Medulla oblongata (tissue), 1 donor: ENCODE measurements at regions not wholly inside any gene's neighbourhood (a gene's known extent, or its start where the extent isn't known, plus 50 kb on each side); places are given as distances from the start of the nearest gene placed in this dataset.

Source experiments
- DNase-seq: peaks from one replicate; pipeline ENCODE4 v3.0.0-alpha.2; 2015; ENCODE audit errors: extremely low spot score

DNA sequence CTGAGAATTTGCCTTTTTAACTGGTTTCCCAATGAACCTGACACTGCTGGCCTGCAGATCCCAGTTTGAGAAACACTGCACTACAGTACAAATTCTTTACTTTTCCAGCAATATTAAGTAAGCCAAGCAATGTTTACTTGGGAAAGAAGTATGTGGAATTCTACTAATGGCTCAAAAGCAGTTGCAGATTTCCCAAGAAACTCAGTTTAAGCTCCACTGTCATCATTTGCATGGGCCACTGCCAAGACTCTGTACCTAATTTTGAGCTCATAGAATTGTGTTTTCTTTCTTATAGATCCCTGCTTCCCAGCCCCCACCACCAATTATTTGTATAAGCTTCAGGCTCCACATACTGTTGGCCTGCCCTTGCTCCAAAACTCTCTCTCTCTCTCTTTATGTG lies 676.1 kb downstream of the RNF144A start:
- DNase-seq = no peak

DNA sequence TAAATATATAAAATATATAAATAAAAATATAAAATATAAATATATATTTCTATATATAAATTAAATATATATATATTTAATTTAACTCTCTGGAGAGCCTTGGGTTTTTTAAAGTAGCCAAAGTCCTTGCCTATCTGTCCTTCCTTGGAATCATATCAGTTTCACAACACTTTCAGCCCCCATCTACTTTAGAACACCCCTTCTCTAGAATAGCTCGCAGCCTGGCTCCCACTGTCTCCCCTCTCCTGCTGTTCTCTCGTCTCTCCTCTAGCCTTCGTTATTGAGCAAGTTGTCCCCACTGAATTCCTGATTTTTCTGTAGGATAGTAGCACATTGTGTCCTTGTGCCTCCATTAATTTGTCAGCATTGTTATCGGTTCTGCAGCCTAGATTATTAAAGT lies 677.0 kb downstream of the RNF144A start:
- no peak for DNase-seq

DNA sequence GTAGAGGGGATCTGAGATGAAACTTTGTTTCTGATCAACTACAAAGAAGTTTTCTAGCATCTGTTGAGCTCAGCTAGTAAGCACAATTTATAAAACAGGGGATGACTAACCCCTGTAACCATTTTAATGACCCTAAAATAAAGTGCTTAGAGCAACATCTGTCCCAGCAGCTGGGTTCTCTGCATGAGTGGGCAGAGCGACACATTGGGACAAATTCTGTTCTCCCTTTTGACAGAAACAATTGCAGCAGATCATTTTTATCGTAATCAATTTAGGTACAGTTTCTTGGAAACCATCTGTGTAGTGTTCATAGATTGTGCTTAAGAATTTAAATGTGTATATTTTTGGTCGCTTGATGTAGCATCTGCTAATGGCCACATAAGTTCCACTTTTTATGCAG lies 678.0 kb downstream of the RNF144A start:
- DNase-seq = no peak

DNA sequence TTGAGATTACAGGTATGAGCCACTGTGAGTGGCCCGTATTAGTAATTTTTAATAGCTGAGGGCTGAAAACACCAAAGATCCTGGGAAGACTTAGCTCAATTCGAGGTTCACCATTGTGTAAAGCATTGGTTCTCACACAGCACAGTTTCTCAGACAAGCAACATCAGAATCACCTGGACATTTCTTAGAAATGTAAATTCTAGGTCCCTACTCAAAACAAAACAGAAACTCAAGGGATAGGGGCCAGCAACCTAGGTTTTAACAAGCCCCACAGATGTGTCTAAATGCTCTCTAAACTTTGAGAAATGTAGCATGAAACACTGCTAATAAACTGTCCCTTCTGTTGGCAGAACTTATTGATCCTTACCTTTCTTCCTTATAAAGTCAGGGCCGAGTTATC lies 681.2 kb downstream of the RNF144A start:
- DNase-seq = no peak

DNA sequence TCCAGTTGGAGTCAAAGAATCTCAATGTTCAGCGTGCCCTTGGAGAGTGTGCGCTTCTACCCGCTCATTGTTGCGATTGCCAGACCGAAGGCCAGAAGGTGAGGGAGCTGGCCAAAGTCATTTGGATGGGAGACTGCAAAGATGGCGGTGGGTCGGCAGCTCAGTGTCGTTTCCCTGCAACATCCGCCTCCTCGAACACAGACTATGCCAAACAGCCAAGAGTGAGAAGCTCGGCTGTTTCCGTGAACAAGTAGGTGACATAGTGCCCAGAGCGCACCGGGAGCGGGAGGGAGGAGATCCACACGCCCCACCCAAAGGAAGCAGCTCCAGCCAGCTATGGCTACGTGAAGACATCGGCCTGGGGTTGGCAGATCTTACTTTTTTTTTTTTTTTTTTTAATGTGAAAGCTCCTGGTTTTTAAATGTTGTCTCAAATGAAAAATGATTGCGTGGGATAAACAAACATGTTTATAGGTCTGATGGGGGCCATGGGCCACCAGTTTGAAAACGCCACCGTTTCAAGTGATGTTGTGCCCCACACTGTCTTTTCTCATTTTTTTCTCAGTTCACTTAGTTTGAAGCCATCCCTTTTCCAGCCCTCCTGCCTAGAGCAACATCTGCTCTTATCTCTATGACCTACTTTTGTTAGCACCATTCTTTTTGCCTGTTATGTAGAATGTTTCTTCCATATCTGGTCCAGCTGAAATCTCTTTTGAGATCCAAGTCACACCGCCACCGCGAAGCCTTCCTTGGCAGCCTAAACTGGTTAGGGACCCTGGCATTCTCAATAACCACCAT lies 682.4 kb downstream of the RNF144A start:
- DNase-seq = no peak

DNA sequence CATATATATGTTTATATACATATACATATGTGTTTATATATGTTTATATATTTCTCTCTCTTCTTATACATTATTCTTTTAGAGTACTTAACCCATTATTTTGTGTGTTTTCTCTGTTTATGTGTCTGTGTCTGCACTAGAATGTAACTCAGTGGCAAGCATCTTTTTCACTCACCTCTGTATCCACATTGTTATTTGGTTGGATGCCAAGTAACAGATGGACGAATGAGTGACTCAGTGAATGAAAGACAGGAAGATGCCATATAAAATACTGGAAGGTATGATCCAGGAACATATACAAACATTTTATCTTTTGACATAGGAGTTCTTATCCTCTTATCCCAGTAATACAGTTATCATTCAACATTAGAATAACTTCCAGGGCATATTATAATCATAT lies 684.8 kb downstream of the RNF144A start:
- no peak for DNase-seq

DNA sequence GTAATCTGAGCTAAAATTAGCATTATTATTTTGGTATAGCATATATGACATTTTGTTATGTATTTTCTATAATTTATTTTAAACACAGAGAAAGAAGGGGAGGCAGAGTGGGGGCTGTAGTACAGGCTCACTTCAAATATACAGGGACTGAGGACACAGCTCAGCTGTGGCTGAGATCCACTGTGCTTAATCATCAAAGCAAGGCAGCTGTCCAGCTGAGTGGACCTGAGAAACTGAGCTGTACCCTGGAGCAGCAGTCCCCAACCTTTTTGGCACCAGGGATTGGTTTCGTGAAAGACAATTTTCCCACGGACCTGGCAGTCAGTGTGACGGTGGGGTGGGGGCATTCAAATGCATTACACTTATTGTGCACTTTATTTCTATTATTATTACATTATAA lies 687.2 kb downstream of the RNF144A start:
- no peak for DNase-seq

DNA sequence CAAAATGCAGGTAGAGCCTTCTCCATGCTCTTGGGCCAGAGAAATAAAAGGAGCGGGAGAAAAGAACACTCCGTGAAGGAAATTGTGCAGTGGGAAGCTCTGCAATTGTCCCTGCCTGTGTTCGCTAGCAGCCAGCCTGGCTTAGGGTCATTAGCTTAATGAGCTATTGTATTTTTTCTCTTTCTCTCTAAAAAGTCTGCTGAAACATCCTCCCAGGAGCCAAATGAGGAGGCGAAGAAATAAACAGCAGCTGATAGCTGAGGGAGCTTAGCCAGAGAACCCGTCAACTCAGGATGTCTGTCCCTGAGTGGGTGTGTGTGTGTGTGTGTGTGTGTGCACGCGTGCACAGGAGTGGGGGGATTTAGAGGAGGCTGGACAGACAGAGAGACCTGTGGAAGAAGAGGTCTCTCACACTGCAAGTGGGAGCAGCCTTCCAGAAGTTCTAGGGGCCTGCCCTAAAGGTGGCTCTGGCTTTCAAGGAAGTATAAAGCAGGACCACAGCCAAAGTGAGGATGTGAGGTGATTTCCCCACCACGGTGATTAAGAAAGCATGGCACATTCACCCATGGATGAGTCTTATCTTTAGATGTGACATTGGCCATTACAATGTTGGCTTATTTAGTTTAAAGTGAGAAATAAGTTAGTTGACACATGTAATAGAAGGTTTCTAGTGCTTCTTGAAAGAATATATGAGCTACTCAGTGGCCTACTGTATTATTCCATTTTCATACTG lies 690.4 kb downstream of the RNF144A start:
- DNase-seq = no peak

DNA sequence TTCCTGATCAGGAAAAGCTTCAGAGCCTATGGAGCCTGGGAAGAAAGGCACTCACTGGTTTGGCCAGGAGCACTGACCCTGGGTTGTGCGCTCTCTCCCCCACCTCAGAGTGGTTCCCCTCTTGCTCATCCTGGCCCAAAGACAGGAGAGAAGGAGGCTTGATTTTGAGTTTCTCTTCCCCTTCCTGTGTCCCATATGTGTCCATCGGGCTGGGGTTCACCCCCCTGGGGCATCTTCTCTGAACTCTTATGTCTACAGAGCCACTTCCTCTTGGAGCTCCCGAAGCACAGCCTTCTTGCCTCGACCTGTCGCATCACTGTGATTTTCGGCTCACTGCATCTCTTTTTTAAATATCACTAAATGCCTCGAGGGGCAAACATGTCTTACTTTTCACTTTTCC lies 692.3 kb downstream of the RNF144A start:
- no peak for DNase-seq

DNA sequence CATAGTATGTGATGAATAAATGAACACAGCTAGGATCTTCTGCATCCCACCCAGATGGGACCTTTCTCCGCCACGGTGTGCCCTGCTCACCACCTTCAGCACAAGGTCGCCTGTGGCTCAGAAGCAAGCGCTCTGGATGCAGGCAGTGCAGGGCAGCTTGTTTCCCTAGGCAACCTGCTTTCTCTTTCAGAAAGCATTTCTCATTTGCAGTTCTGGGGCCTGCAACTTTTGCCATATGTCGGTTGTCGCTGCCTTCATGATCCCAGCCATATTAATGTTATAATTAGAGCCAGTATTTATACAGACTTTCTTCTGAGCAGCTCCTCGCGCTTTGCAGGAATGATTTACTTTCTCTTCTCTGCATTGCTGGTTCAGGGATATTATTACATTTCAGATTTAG lies 692.8 kb downstream of the RNF144A start:
- no peak for DNase-seq

DNA sequence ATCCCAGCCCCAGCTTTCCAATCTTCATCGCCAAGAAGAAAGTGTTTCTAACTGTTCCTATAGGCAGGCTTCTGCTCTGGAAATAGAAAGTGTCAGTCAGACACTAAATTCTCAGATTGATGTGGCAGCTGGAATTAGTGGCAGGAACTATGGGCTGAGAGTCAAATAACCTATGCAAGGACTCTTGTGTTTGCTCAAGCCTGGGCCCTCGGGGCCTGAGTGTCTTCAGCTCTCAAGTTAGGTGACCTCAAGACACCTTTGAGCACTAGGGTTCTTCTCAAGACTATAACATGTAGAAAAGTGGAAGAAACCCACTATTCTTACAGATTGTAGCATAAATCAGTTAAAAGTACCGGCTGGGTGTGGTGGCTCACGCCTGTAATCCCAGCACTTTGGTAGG lies 694.5 kb downstream of the RNF144A start:
- DNase-seq = no peak

DNA sequence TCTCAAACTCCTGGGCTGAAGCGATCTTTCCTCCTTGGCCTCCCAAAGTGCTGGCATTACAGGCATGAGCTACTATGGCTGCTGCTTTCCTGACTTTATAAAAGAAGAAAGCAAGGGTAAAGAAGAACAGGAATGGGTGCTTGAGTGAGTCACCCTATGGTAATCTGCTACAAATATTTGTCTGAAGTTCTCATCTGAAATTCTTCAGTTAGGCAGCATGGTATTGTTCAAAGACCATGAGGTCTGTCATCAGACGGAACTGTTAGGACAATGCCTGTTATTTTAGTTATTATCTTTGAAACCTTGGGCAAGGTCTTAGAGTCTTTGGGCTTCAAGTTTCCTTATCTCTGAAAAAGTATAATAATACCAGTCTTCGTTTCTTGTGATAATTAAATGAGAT lies 695.8 kb downstream of the RNF144A start:
- DNase-seq = no peak

DNA sequence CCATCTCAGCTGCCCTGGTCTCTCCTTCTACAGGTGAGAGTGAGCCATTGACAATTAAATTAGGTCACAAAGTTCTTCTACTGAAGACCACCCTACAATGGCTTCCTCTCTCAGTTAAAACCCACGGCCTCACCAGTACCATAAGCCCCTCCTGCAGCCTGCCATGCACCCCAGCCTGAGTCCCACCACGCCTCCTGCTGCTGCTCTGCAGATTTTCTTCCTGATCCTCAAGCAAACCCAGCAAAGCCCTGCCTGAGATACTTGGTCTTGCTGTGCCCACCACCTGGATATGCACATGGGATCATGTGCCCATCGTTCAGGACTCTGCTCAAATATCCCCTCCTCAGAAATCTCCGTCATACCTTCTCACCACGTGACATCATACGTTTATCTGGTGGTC lies 696.6 kb downstream of the RNF144A start:
- DNase-seq = no peak

DNA sequence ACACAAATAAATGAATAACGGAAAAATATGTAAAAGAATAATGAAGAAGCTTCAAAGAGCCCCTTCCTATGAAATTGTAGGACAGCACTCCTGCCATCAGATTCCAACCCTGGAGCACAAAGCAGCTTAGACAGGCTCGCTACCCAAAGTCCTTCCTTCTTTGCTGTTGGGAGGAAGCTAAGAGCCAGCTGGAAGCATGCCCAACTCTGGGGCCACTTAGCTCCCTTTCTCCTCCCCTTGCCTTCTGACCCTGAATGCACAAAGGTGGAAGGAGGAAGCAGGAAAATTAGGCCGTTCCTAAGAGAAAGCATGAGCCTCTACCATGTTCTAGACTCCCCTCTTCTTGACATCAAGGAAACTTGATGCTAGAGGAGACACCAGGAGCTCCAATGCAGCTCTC lies 700.8 kb downstream of the RNF144A start:
- no peak for DNase-seq

DNA sequence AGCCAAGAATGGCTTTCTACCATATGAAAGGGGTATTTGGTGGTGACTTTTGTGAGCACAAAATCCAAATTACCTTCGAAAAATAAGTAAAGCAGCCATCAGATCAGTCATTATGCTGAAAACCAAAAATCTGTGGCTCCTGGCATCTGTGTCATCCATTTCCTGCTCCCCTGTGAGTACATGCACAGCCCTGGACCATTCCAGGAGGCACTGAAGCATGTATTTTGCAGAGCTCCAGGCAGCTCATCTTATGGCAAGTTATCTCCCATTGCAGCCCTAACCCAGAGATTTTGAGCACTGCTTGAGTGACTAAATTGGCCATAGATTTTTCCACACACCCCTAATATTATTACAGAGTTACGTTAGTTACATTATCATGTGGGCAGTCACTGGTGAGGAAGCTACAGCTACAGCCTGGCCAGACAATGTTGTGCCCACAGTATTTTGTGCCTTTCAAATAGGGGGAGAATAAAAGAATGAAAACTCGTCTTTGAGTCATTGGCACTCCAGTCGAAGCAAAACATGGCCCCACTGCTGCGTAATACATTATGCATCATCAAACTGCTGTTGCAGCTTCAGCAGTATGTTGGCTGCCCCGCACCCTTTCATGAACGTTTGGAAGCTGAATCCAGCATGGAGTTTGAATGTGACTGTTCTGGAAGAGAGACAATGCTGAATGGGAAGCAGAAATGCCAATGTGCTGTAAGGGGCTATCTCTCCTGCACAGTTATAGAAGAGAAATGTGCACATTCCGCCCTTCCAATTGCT lies 702.2 kb downstream of the RNF144A start:
- no peak for DNase-seq

DNA sequence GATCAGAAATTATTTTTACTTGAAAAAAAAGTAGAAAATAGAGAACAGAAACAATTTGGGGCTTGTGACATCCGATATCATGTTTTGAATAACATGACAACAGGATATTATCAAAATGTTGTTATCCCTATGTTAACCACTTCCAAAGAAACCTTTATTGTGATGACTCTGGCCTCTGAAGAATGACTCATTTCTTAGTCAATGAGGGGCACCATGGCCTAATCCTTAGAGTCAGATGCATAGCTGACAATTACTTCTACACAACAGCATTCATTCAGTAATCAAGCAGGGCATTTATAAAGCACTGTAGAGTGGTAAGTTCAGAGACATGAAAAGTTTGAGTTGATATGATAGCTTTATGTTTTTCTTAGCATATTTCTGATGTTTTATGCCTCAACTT lies 703.0 kb downstream of the RNF144A start:
- no peak for DNase-seq

DNA sequence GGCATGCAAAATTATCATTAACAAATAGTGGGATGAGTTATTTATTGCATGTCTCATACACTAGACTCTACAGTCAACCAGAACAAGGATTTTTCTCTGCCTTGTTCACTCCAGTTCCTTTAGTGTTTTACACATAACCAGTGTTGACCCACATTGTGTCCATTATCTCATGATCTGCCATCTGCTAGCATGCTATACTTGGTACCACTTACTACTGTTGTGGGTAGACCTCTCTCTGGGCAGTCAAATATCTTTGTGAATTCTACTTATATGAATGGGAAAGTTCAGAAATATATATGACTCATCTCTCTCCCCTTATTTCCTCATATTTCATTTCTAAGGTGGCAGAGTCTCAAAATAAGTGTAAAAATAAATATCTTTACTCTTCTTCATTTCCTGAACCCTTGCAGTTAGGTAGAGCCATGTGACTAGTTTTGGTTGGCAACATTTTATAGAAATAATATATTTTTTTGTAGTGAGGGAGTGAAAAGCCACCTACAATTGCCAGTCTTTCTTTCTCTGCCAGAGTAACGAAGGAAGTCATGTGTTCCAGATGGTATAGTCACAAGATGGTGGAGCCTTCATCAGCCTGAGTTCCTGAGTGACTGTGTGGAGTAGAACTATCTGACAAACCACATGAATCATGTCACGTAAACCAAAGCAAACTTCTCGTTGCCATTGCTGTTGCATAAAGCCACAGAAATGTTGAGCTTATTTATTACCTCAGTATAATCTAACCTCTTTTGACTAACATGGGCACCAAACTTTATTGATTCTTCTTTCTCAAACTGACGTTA lies 704.0 kb downstream of the RNF144A start:
- DNase-seq = no peak

DNA sequence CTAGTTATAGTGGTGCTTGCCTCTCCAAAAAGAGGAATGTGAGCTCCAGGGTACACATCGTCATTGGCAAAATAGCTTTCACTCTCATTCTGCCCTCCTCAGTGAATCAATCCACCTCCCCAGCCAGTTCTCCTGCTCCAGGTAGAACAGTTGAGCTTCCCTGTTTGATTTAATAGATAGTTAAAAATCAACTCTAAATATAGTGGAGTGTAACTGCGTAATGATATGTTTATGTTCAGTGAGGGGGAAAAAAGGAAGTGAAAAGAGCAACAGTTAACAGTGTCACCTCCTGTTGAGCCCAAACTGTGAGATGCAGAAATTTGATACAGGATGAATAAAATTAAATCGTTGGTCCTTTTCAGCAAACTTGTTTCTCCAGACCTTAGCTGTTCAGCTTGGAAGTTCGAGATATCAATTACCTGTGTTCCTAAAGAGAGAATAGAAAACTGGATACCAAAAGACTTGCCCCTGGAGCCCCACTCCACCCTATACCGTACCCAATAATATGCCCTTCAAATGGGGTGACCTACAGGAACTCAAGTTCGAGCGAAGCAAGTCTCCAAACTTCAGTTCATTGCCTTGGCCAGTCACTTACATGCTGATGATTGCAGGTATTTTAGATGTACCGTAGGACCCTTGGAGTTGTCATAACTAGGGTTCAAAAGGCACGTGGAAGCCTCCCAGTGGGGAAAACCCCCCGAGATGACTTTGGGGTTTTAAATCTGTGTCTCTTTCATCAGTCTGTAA lies 708.4 kb downstream of the RNF144A start:
- DNase-seq = no peak

DNA sequence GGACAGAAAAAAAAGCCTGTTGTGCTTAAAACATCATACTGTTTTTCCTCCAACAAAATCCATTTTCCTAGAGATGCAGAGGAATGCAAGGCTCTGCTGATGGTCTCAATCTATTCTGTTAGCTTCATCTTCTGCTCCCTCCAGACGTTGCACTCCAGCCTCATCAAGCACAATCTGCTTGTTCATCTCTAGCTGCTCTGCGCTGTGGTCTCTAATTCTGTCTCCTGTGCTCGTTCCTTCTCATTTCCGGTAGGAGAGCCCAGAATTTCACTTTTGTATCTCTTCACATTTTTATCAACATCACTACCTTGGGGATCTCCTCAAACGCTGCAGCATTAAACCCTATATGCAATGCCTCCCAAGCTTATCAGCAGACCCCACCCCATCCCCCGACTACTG lies 708.9 kb downstream of the RNF144A start:
- no peak for DNase-seq

DNA sequence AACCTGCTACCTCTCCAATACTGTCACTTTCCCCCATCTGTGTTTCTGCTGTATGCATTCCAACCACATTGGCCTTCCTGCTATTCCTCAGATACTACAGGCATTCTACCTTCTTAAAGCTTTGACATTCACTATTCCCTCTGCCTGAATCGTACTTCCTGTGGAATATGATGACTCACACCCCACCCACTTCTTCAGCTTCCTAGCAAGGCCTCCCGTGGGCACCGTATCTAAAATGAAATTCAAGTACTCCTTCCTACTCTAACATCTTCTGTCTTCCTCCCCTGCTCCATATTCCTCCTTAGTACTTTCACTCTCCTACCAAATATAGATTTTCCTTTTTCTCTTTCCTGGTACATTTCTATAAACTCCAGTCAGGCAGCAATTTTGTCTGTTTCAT lies 710.4 kb downstream of the RNF144A start:
- no peak for DNase-seq

DNA sequence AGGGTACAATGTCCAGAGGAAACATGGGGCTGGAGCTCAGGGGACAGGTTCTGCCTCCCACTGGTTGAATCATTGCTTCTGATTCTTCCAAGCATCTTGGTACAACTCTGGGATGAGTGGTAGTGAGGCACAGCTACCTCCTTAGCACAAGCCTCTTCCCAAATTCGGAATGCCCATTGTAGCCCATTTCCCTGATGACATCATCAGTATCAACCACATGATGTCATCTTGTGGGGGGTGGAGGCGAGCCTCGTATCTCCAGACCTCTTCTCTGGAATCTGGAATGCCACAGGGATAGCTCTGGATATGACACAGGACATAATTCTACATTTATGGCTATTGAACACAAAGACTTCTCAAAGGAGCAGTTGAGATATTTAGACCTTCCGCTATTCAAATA lies 715.2 kb downstream of the RNF144A start:
- no peak for DNase-seq
